ENCODE measurements at regions not wholly inside any gene's neighbourhood (a gene's known extent, or its start where the extent isn't known, plus 50 kb on each side); places are given as distances from the start of the nearest gene placed in this dataset.

- TF ChIP-seq ZBTB8A (tag by site-specific recombination; IDR thresholded peaks at IDR 0.05) (no peak), REST (tag by site-specific recombination; IDR thresholded peaks at IDR 0.05) (no peak)
Measured at GRCh38 chr4:37073226-37073840, 171.2 kb upstream of the NWD2 start.

All from HEK293 (cell line).